Left cardiac atrium (tissue), 4 donors: ENCODE measurements at regions not wholly inside any gene's neighbourhood (a gene's known extent, or its start where the extent isn't known, plus 50 kb on each side); places are given as distances from the start of the nearest gene placed in this dataset.

Source experiments
- ATAC-seq, 2 donors: fragments of 200-7000 bp; cut with Tn5 transposase; one replicate each; pipeline ENCODE4 v1.9.1; 2020; ENCODE audit warnings: mild to moderate bottlenecking in 2 of 2, moderate library complexity in 2 of 2
- DNase-seq: peaks from one replicate; pipeline ENCODE4 v3.0.0-alpha.2; 2020
- intact Hi-C, 2 donors: fragments of 100-400 bp; cut with DNase I; formaldehyde crosslinking; loops; one replicate each; pipeline versions ENCODE4 v1.14.1 to v1.15.1; 2022 to 2023
- donor health status: DM: no; HTN: yes; CAD: no.
- donor health status: DM: no; HTN: yes; CAD: no; lungs with severe emphysema.
- donor health status: DM: yes; HTN: yes; CAD: no.
- donor health status: Dilated cardiomyopathy.

GRCh38 chr2:82667491-82667890, 1791.6 kb downstream of the SUCLG1 start:
- no peak for ATAC-seq
- no peak for DNase-seq
- intact Hi-C loops = no loop called here

- ATAC-seq = no peak
- intact Hi-C loops = no loop called here
- DNase-seq = no peak
These were observed 1793.4 kb downstream of the SUCLG1 start for GRCh38 chr2:82665691-82666090.

- intact Hi-C loops = no loop called here
- no peak for DNase-seq
- ATAC-seq = no peak
These were observed 1802.0 kb downstream of the SUCLG1 start for GRCh38 chr2:82657106-82657505.

DNA sequence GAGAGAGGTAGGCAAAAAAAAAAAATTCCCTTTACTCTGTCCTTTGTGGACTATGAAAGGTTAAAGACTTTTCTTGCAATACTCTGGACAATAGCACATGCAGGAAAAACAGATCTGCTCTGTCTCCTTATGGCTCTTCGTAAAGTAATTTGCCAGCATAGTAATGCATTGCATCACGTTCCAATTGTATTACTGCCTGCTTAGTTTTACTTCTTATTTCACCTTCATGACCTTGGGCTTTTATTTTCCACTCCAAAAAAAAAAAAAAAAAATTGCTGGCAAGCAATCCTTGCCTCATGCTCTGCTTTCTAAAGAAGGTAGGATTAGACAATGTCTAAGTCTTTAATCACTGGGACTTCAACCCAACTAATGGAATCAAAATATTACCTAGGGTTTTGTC, 1802.7 kb downstream of the SUCLG1 start:
- DNase-seq (no peak), ATAC-seq (no peak)
- intact Hi-C loops = no loop called here

- no peak for DNase-seq
- intact Hi-C loops = no loop called here
- no peak for ATAC-seq
These were observed 1807.0 kb downstream of the SUCLG1 start for GRCh38 chr2:82652117-82652516.

- ATAC-seq (no peak), DNase-seq (no peak)
- intact Hi-C loops = no loop called here
These were observed 1809.0 kb downstream of the SUCLG1 start for GRCh38 chr2:82650038-82650437.

- intact Hi-C loops = no loop called here
- ATAC-seq (no peak), DNase-seq (no peak)
These were observed 1817.4 kb downstream of the SUCLG1 start for GRCh38 chr2:82641598-82642180.

DNA sequence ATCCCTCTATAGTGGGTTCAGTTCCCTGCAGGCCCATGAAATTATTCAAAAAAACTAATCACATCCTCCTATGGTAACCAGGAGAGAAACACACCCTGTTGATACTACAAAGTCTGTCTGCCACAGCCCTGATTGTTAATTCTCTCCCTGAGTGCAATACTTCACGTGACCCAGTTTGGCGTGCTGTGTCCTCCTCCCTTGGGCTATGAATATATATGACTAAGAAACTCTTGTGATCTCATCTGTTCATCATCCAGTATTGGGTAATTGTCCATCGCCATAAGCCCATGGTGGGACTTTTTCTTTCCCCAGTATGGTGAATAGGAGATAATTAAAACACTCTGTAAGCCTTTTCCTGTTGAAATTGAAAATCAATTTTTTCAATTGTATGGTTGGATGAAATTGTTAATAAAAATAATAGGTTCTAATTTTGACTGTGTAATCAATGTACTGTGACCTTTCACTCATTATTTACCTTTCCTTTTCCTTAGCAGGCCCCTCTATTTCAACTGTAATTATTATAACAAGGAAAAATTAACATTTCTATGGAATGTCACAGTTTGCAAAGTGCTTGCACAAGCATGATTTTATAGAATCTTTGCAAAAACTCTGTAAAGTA, 1822.6 kb downstream of the SUCLG1 start:
- intact Hi-C loops = no loop called here
- DNase-seq (no peak), ATAC-seq (no peak)

- intact Hi-C loops = no loop called here
- DNase-seq (no peak), ATAC-seq (no peak)
These were observed 1860.1 kb downstream of the SUCLG1 start for GRCh38 chr2:82599021-82599420.

GRCh38 chr2:82596581-82596980, 1862.5 kb downstream of the SUCLG1 start:
- ATAC-seq (no peak), DNase-seq (no peak)
- intact Hi-C loops = no loop called here

DNA sequence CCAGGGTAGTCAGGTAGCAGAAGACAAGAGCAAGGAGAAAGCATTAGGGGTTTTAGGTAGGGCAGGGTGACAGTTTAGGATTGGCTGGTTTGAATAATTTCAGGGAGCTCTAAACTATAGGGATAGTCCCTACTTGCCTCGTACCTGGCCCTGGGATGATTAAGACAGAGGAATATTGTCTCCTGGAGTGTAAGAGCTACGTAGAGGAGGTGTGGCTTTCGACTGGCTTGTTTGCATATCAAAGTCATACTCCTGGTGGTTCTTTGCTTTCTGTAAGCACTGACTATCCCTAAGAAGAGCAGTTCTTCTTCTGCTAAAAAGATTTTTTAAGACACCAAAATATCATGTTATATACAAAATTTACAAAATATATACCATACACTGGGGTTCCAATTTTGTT, 1867.4 kb downstream of the SUCLG1 start:
- intact Hi-C loops = no loop called here
- no peak for DNase-seq

DNA sequence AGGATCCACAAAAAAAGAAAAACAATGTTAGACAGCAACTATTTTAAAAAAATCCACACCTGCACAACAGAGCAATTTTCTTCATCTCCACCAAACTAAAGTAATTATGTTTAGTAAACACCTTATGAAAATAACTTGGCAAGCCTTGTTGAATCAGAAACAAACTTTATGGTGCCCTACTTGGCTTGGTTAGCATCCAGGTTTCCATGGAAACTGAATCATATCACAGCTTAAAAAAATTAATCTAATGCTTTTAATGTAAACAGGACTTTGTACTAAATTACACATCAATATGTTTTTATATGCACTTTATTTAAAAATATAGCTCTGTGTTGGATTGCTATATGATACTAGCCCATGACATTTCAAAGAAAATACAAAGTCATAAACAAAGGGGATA, 1882.4 kb downstream of the SUCLG1 start:
- DNase-seq = no peak
- no peak for ATAC-seq
- intact Hi-C loops = no loop called here

More for the DNA sequence above, 1867.4 kb downstream of the SUCLG1 start:
- no peak for ATAC-seq

GRCh38 chr2:82539280-82539621, 1919.8 kb downstream of the SUCLG1 start:
- ATAC-seq = no peak
- no peak for DNase-seq
- intact Hi-C loops = no loop called here

- no peak for DNase-seq
- intact Hi-C loops = no loop called here
- ATAC-seq = no peak
These were observed 1920.3 kb downstream of the SUCLG1 start for GRCh38 chr2:82538590-82539279.

DNA sequence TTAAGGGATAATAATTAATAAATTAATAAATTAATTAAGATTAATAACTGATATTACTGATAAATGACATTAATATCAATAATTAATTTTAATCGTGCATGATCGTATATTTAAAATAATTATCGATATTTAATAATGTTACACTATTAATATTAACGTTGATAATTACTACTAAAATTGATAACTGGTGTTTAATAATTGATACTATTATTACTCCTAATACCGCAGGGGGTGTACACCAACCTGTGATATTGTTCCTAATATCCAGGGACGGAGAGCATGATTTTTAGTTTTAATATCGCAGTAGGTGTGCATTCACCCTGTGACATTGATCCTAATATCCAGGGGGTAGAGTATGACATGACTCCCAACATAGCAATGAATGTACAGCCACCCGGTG, 1930.8 kb downstream of the SUCLG1 start:
- intact Hi-C loops = no loop called here
- ATAC-seq = no peak
- no peak for DNase-seq

- no peak for DNase-seq
- no peak for ATAC-seq
- intact Hi-C loops = no loop called here
These were observed 1932.0 kb downstream of the SUCLG1 start for GRCh38 chr2:82527124-82527523.

GRCh38 chr2:82526277-82526676, 1932.8 kb downstream of the SUCLG1 start:
- ATAC-seq = no peak
- intact Hi-C loops = no loop called here

GRCh38 chr2:82525744-82526143, 1933.3 kb downstream of the SUCLG1 start:
- no peak for DNase-seq
- intact Hi-C loops = no loop called here
- no peak for ATAC-seq

More at GRCh38 chr2:82526277-82526676, 1932.8 kb downstream of the SUCLG1 start:
- no peak for DNase-seq

GRCh38 chr2:82524826-82525225, 1934.3 kb downstream of the SUCLG1 start:
- DNase-seq = no peak
- intact Hi-C loops = no loop called here
- no peak for ATAC-seq

DNA sequence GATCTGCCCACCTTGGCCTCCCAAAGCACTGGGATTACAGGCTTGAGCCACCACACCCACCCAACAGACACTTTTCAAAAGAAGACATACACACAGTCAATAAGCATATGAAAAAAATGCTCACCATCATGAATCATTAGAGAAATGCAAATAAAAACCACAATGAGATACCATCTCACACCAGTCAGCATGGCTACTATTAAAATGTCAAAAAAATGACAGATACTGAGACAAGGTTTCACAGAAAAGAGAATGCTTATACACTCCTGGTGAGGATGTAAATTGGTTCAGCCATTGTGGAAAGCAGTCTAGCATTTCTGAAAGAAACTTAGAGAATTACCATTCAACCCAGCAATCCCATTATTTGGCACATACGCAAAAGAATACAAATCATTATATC, 1947.2 kb downstream of the SUCLG1 start:
- intact Hi-C loops = no loop called here

GRCh38 chr2:82508702-82509101, 1950.4 kb downstream of the SUCLG1 start:
- ATAC-seq (no peak), DNase-seq (no peak)
- intact Hi-C loops = no loop called here

More for the DNA sequence above, 1947.2 kb downstream of the SUCLG1 start:
- ATAC-seq (no peak), DNase-seq (no peak)
